Upper lobe of left lung (tissue), 6 donors: ENCODE measurements at regions not wholly inside any gene's neighbourhood (a gene's known extent, or its start where the extent isn't known, plus 50 kb on each side); places are given as distances from the start of the nearest gene placed in this dataset.
A peak's percentile ranks its signal among the peaks of the same experiment; 100 is the strongest.

Source experiments
- ATAC-seq, 2 donors: fragments of 200-7000 bp; cut with Tn5 transposase; one replicate each; pipeline ENCODE4 v1.9.1; 2022; ENCODE audit warnings: mild to moderate bottlenecking in 2 of 2, moderate library complexity in 2 of 2; ENCODE audit not compliant: low FRiP score in 2 of 2
- DNase-seq, 2 donors: peaks; one replicate each; pipeline ENCODE4 v3.0.0-alpha.2; 2019 to 2020
- H3K27ac ChIP-seq, 4 donors: fragments of 200-600 bp; sonication (generic); one replicate each; pipeline ENCODE4 v1.5.1; 2016 to 2019
- H3K27me3 ChIP-seq, 4 donors: fragments of 200-600 bp; sonication (generic); one replicate each; pipeline ENCODE4 v1.5.1; 2017 to 2019
- H3K36me3 ChIP-seq, 4 donors: fragments of 200-600 bp; sonication (generic); one replicate each; pipeline ENCODE4 v1.5.1; 2016 to 2019
- H3K4me1 ChIP-seq, 4 donors: fragments of 200-600 bp; sonication (generic); one replicate each; pipeline ENCODE4 v1.5.1; 2018 to 2019
- H3K4me3 ChIP-seq, 4 donors: fragments of 200-600 bp; sonication (generic); one replicate each; pipeline ENCODE4 v1.5.1; 2017 to 2019; ENCODE audit warnings: mild to moderate bottlenecking in 2 of 4, moderate library complexity in 1 of 4
- H3K9me3 ChIP-seq, 4 donors: fragments of 200-600 bp; sonication (generic); one replicate each; pipeline ENCODE4 v1.5.1; 2018 to 2019
- CTCF ChIP-seq, 6 experiments: fragments of 450-650 bp in 4 of 6; fragments of 200-600 bp in 2 of 6; sonication (generic) in 2 of 6; IDR thresholded peaks; one replicate each; pipeline ENCODE4 v1.5.1; 2016 to 2019; ENCODE audit warnings: antibody characterized with exemption in 6 of 6
- EP300 ChIP-seq, 4 donors: sonication (generic); formaldehyde crosslinking; IDR thresholded peaks; one replicate each; pipeline ENCODE4 v1.5.1; 2017; ENCODE audit warnings: antibody characterized with exemption in 4 of 4, control low read depth in 2 of 4
- POLR2A ChIP-seq, 4 donors: fragments of 450-650 bp; IDR thresholded peaks; one replicate each; pipeline ENCODE4 v1.5.1; 2016 to 2017; ENCODE audit warnings: antibody characterized with exemption in 4 of 4, mild to moderate bottlenecking in 2 of 4
- POLR2AphosphoS5 ChIP-seq, 2 donors: sonication (generic); formaldehyde crosslinking; IDR thresholded peaks; one replicate each; pipeline ENCODE4 v1.5.1; 2017; ENCODE audit warnings: antibody characterized with exemption in 2 of 2
- WGBS, 2 donors: methylation state at CpG; one replicate each; pipeline ENCODE4 v1.1.5; 2017 to 2018; 5-methylcytosine and 5-hydroxymethylcytosine counted together
- donor health status: DM: no; HTN: no; CAD: no; lungs with moderate emphysema.
- donor health status: DM: no; HTN: yes; CAD: no; lungs with severe emphysema.

- no peak overlapping the region for H3K27ac ChIP-seq
- H3K4me3 ChIP-seq = no peak overlapping the region
- DNase-seq (no peak), ATAC-seq (no peak)
- H3K36me3 ChIP-seq = no peaks in the 10 kb centered on the region
- H3K27me3 ChIP-seq = no peaks in the 10 kb centered on the region
- peaks cover 0 to 11% (median 1%) of the 10 kb centered on the region in 4 donors for H3K4me1 ChIP-seq
- WGBS, 2 donors = 82 to 93% methylated on average over 1 of the region's 1 CpG
- TF ChIP-seq POLR2A (IDR thresholded peaks at IDR 0.05) (no peak), POLR2AphosphoS5 (IDR thresholded peaks at IDR 0.05) (no peak), CTCF (IDR thresholded peaks at IDR 0.05) (no peak), EP300 (IDR thresholded peaks at IDR 0.05) (no peak)
- H3K9me3 ChIP-seq = no peaks in the 10 kb centered on the region
These were observed 1208.0 kb downstream of the SORCS1 start for GRCh38 chr10:105956550-105956949.

- Histone ChIP-seq H3K27ac (no peak overlapping the region), H3K4me3 (no peak overlapping the region), H3K36me3 (no peaks in the 10 kb centered on the region), H3K4me1 (peaks cover 0 to 11% (median 1%) of the 10 kb centered on the region in 4 donors), H3K9me3 (no peaks in the 10 kb centered on the region), H3K27me3 (no peaks in the 10 kb centered on the region)
- no peak for TF ChIP-seq POLR2A (IDR thresholded peaks at IDR 0.05)
- no peak for TF ChIP-seq EP300 (IDR thresholded peaks at IDR 0.05)
- TF ChIP-seq CTCF (IDR thresholded peaks at IDR 0.05) = no peak
- TF ChIP-seq POLR2AphosphoS5 (IDR thresholded peaks at IDR 0.05) = no peak
- ATAC-seq = no peak
- no peak for DNase-seq
- WGBS, 2 donors = 79 to 87% methylated on average over 3 of the region's 3 CpGs
These were observed 1210.6 kb downstream of the SORCS1 start for GRCh38 chr10:105953861-105954260.

- Histone ChIP-seq H3K36me3 (no peaks in the 10 kb centered on the region), H3K9me3 (no peaks in the 10 kb centered on the region), H3K27ac (no peak overlapping the region), H3K4me3 (no peak overlapping the region), H3K4me1 (peaks cover 0 to 11% (median 1%) of the 10 kb centered on the region in 4 donors), H3K27me3 (no peaks in the 10 kb centered on the region)
- TF ChIP-seq CTCF (IDR thresholded peaks at IDR 0.05) (no peak), EP300 (IDR thresholded peaks at IDR 0.05) (no peak), POLR2A (IDR thresholded peaks at IDR 0.05) (no peak), POLR2AphosphoS5 (IDR thresholded peaks at IDR 0.05) (no peak)
- DNase-seq (no peak), ATAC-seq (no peak)
- WGBS, 2 donors = 59 to 65% methylated on average over 4 of the region's 4 CpGs
These were observed 1211.5 kb downstream of the SORCS1 start for GRCh38 chr10:105953056-105953455.

- TF ChIP-seq POLR2AphosphoS5 (IDR thresholded peaks at IDR 0.05) = no peak
- no peak for TF ChIP-seq POLR2A (IDR thresholded peaks at IDR 0.05)
- TF ChIP-seq CTCF (IDR thresholded peaks at IDR 0.05) = no peak
- no peak for TF ChIP-seq EP300 (IDR thresholded peaks at IDR 0.05)
- Histone ChIP-seq H3K4me1 (peaks cover 0 to 11% (median 1%) of the 10 kb centered on the region in 4 donors), H3K36me3 (no peaks in the 10 kb centered on the region), H3K4me3 (no peak overlapping the region), H3K27me3 (no peaks in the 10 kb centered on the region), H3K27ac (peak overlapping the region in 1 of 4 donors; percentile 14), H3K9me3 (no peaks in the 10 kb centered on the region)
- ATAC-seq (peak; percentile 74 to 78), DNase-seq (peak in 1 of 2 donors; percentile 26)
- WGBS, 2 donors = 4 to 9% methylated on average over 3 of the region's 3 CpGs
These were observed 1212.4 kb downstream of the SORCS1 start for GRCh38 chr10:105952153-105952552.

GRCh38 chr10:105950410-105950809 is 1214.1 kb downstream of the SORCS1 start:
- Histone ChIP-seq H3K27me3 (no peaks in the 10 kb centered on the region), H3K27ac (no peak overlapping the region), H3K4me1 (peaks cover 0 to 11% (median 1%) of the 10 kb centered on the region in 4 donors), H3K9me3 (no peaks in the 10 kb centered on the region), H3K36me3 (no peaks in the 10 kb centered on the region), H3K4me3 (no peak overlapping the region)
- peak in 1 of 2 donors; percentile 75 for ATAC-seq
- DNase-seq = peak in 1 of 2 donors; percentile 30
- 46 to 59% methylated on average over 2 of the region's 2 CpGs for WGBS, 2 donors
- TF ChIP-seq POLR2AphosphoS5 (IDR thresholded peaks at IDR 0.05) = no peak
- TF ChIP-seq CTCF (IDR thresholded peaks at IDR 0.05) = peak; percentile 22 to 69 (median 49)
- TF ChIP-seq EP300 (IDR thresholded peaks at IDR 0.05) = no peak
